ENCODE measurements at regions not wholly inside any gene's neighbourhood (a gene's known extent, or its start where the extent isn't known, plus 50 kb on each side); places are given as distances from the start of the nearest gene placed in this dataset.

GRCh38 chr13:37450276-37450675 lies 148.3 kb downstream of the POSTN start:
- TF ChIP-seq, protein P1, sequence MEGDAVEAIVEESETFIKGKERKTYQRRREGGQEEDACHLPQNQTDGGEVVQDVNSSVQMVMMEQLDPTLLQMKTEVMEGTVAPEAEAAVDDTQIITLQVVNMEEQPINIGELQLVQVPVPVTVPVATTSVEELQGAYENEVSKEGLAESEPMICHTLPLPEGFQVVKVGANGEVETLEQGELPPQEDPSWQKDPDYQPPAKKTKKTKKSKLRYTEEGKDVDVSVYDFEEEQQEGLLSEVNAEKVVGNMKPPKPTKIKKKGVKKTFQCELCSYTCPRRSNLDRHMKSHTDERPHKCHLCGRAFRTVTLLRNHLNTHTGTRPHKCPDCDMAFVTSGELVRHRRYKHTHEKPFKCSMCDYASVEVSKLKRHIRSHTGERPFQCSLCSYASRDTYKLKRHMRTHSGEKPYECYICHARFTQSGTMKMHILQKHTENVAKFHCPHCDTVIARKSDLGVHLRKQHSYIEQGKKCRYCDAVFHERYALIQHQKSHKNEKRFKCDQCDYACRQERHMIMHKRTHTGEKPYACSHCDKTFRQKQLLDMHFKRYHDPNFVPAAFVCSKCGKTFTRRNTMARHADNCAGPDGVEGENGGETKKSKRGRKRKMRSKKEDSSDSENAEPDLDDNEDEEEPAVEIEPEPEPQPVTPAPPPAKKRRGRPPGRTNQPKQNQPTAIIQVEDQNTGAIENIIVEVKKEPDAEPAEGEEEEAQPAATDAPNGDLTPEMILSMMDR (IDR thresholded peaks at IDR 0.05) = no peak
- no peak for TF ChIP-seq ZFX (IDR thresholded peaks at IDR 0.05; ENCODE audit: borderline replicate concordance)
